ENCODE measurements at regions not wholly inside any gene's neighbourhood (a gene's known extent, or its start where the extent isn't known, plus 50 kb on each side); places are given as distances from the start of the nearest gene placed in this dataset.
A peak's percentile ranks its signal among the peaks of the same experiment; 100 is the strongest.

DNA sequence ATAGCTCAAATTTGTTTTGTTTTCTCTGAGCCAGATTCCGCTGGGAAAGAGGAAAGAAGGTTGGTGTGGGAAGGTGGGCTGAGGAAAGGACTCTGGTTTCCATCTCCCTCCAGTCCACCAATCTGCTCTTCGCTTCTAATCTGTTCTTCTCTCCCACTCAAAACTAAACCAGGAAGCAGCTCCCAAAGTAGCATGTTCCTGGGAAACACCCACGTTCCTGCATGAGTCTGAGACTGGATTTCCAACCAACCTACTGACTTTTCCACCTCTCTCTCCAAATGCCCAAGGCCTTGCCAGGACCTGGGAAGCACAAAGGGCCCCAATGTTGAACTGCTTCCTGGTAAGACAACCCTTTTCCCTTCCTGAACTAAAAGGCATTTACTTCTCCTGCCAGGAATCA, 110.2 kb downstream of the WT1 start:
- Histone ChIP-seq H3K4me3 (ENCODE audit: low read depth, low read length) (no peak overlapping the region), H3K27ac (ENCODE audit: insufficient read depth, low read length, poor library complexity, severe bottlenecking) (no peak overlapping the region), H3K4me1 (ENCODE audit: control insufficient read depth, insufficient read depth, low read length, poor library complexity, severe bottlenecking) (no peaks in the 10 kb centered on the region), H3K36me3 (ENCODE audit: control insufficient read depth, insufficient read depth, low read length) (no peaks in the 10 kb centered on the region), H3K9me3 (ENCODE audit: control insufficient read depth in 2 of 2, low read length in 2 of 2) (peaks cover 0 to 3% of the 10 kb centered on the region in 2 experiments), H3K27me3 (ENCODE audit: control insufficient read depth, insufficient read depth, low read length) (no peaks in the 10 kb centered on the region)
- Mint-ChIP-seq H3K27me3 (peaks cover 15% of the 10 kb centered on the region), H3K27ac (no peak overlapping the region), H3K4me1 (no peaks in the 10 kb centered on the region), H3K36me3 (no peaks in the 10 kb centered on the region), H3K9me3 (peaks cover 0 to 2% (median 0%) of the 10 kb centered on the region in 7 donors), H3K4me3 (no peak overlapping the region)
- no peak for DNase-seq
- no peak for ATAC-seq (ENCODE audit: low read depth in 2 of 2)

DNA sequence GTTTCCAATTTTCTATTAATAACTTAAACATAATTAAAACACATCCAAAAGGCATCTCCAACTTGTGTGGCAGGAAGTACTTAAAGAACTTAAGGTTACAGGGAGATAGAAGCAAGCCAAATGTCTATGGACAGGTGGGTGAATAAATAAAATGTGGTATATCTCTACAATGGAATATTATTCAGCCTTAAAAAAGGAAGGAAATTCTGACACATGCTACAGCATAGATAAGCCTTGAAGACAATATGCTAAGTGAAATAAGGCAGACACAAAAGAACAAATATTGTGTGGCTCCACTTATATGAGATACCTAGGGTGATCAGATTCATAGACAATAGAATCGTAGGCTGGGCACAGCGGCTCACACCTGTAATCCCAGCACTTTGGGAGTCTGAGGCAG, 109.6 kb downstream of the WT1 start:
- Mint-ChIP-seq H3K4me1 (no peaks in the 10 kb centered on the region), H3K27ac (no peak overlapping the region), H3K4me3 (no peak overlapping the region), H3K9me3 (peaks cover 0 to 2% (median 0%) of the 10 kb centered on the region in 7 donors), H3K36me3 (no peaks in the 10 kb centered on the region), H3K27me3 (peaks cover 20% of the 10 kb centered on the region)
- Histone ChIP-seq H3K9me3 (ENCODE audit: control insufficient read depth in 2 of 2, low read length in 2 of 2) (peaks cover 0 to 3% of the 10 kb centered on the region in 2 experiments), H3K4me3 (ENCODE audit: low read depth, low read length) (no peak overlapping the region), H3K27me3 (ENCODE audit: control insufficient read depth, insufficient read depth, low read length) (no peaks in the 10 kb centered on the region), H3K36me3 (ENCODE audit: control insufficient read depth, insufficient read depth, low read length) (no peaks in the 10 kb centered on the region), H3K4me1 (ENCODE audit: control insufficient read depth, insufficient read depth, low read length, poor library complexity, severe bottlenecking) (no peaks in the 10 kb centered on the region), H3K27ac (ENCODE audit: insufficient read depth, low read length, poor library complexity, severe bottlenecking) (no peak overlapping the region)
- ATAC-seq (ENCODE audit: low read depth in 2 of 2), result no peak
- no peak for DNase-seq

DNA sequence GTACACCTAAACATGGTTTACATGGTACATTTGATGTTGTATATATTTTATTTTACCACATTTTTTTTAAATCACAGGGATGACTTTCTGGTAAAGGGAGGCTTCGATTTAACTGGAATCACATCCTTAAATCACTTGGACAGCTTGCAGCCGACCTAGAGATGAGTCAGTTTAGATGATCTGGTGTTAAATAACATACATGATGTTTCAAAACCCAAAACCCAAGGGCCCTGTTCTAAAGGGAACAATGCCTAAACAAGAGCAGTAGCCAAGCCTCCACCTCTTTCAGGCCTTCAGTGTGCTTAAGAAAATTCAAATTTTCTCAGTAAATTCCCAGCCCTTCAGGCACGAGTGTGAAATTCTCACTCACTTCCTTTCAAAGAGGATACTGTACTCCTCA, 108.8 kb downstream of the WT1 start:
- H3K36me3 ChIP-seq (ENCODE audit: control insufficient read depth, insufficient read depth, low read length), result no peaks in the 10 kb centered on the region
- H3K4me1 ChIP-seq (ENCODE audit: control insufficient read depth, insufficient read depth, low read length, poor library complexity, severe bottlenecking), result no peaks in the 10 kb centered on the region
- no peaks in the 10 kb centered on the region for H3K27me3 ChIP-seq (ENCODE audit: control insufficient read depth, insufficient read depth, low read length)
- DNase-seq, result no peak
- H3K27me3 Mint-ChIP-seq, result peaks cover 22% of the 10 kb centered on the region
- H3K4me3 Mint-ChIP-seq, result no peak overlapping the region
- no peaks in the 10 kb centered on the region for H3K4me1 Mint-ChIP-seq
- no peak for ATAC-seq (ENCODE audit: low read depth in 2 of 2)
- H3K9me3 Mint-ChIP-seq, result peaks cover 0 to 2% (median 0%) of the 10 kb centered on the region in 7 donors
- no peak overlapping the region for H3K27ac ChIP-seq (ENCODE audit: insufficient read depth, low read length, poor library complexity, severe bottlenecking)
- H3K27ac Mint-ChIP-seq, result no peak overlapping the region
- no peaks in the 10 kb centered on the region for H3K36me3 Mint-ChIP-seq
- peaks cover 0 to 3% of the 10 kb centered on the region in 2 experiments for H3K9me3 ChIP-seq (ENCODE audit: control insufficient read depth in 2 of 2, low read length in 2 of 2)
- no peak overlapping the region for H3K4me3 ChIP-seq (ENCODE audit: low read depth, low read length)

DNA sequence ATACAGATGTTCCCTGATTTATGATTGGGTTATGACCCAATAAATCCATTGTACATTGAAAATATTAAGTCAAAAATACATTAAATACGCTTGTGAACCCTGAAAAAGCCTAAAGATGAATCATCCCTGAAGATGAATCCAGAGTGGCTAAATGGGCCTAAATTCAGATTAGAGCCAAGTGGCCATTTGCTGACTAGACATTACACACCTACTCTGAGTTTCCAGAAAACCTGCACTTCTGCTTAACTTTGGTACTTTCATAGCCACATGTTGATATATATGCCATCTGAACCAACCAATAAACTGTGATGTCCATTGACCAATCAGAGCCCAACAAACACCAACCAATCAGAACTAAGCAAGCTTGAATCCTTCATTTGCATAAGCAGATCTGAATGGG, 106.9 kb downstream of the WT1 start:
- Mint-ChIP-seq H3K4me3 (no peak overlapping the region), H3K27ac (no peak overlapping the region), H3K4me1 (peaks cover 0 to 8% (median 6%) of the 10 kb centered on the region in 4 donors), H3K27me3 (peaks cover 38% of the 10 kb centered on the region), H3K9me3 (peaks cover 0 to 2% (median 0%) of the 10 kb centered on the region in 7 donors), H3K36me3 (no peaks in the 10 kb centered on the region)
- ATAC-seq (ENCODE audit: low read depth in 2 of 2), result no peak
- no peaks in the 10 kb centered on the region for H3K36me3 ChIP-seq (ENCODE audit: control insufficient read depth, insufficient read depth, low read length)
- H3K4me1 ChIP-seq (ENCODE audit: control insufficient read depth, insufficient read depth, low read length, poor library complexity, severe bottlenecking), result peaks cover 5% of the 10 kb centered on the region
- no peak overlapping the region for H3K4me3 ChIP-seq (ENCODE audit: low read depth, low read length)
- H3K27me3 ChIP-seq (ENCODE audit: control insufficient read depth, insufficient read depth, low read length), result peaks cover 4% of the 10 kb centered on the region
- no peak for DNase-seq
- no peak overlapping the region for H3K27ac ChIP-seq (ENCODE audit: insufficient read depth, low read length, poor library complexity, severe bottlenecking)
- H3K9me3 ChIP-seq (ENCODE audit: control insufficient read depth in 2 of 2, low read length in 2 of 2), result peaks cover 0 to 3% of the 10 kb centered on the region in 2 experiments

DNA sequence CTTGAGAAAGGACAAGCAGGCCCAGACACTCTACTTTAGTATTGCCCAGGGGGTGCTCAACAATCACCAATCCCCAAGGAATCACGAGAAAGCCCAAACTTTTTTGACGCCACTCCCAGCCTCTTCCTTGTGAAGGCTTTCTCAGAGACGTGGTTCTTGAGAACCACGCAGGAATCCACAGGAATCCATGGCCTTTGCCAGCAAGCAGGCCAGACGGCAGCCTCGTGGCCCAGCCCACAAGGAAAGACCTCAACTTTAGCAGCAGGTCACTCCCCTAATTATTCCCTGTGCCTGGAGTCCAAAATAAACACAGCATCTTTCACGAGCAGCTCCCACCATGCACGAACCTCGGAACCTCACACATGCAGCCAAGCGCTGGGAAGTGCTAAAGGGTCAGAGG, 104.2 kb downstream of the WT1 start:
- no peak overlapping the region for H3K4me3 Mint-ChIP-seq
- no peak overlapping the region for H3K27ac Mint-ChIP-seq

DNA sequence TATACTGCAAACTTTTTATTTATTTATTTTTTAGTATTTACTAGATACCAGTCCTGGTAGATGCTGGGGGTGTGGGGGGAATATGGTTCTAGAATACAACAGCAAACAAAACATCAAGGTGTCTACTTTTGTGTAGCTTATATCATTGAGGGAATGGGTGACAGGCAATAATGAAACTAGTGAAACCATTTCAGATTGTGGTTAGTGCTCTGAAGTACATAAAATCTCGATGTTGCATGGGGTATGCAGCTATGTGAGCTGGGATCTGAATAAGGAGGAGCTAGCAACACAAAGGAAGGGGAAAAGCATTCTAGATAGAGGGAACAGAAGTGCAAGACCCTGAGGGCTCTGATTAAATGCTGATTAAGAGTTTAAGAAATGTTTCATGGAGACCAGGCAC, 103.5 kb downstream of the WT1 start:
- Histone ChIP-seq H3K9me3 (ENCODE audit: control insufficient read depth in 2 of 2, low read length in 2 of 2) (no peaks in the 10 kb centered on the region), H3K36me3 (ENCODE audit: control insufficient read depth, insufficient read depth, low read length) (no peaks in the 10 kb centered on the region), H3K4me3 (ENCODE audit: low read depth, low read length) (no peak overlapping the region), H3K27me3 (ENCODE audit: control insufficient read depth, insufficient read depth, low read length) (peaks cover 9% of the 10 kb centered on the region), H3K27ac (ENCODE audit: insufficient read depth, low read length, poor library complexity, severe bottlenecking) (no peak overlapping the region), H3K4me1 (ENCODE audit: control insufficient read depth, insufficient read depth, low read length, poor library complexity, severe bottlenecking) (peaks cover 10% of the 10 kb centered on the region)
- ATAC-seq (ENCODE audit: low read depth in 2 of 2) (no peak), DNase-seq (no peak)
- Mint-ChIP-seq H3K4me1 (peaks cover 0 to 8% (median 6%) of the 10 kb centered on the region in 4 donors), H3K4me3 (peak overlapping the region in 2 of 4 donors; percentile 8 to 35), H3K27ac (no peak overlapping the region), H3K9me3 (no peaks in the 10 kb centered on the region), H3K27me3 (peaks cover 59% of the 10 kb centered on the region), H3K36me3 (no peaks in the 10 kb centered on the region)

More for the DNA sequence above, 104.2 kb downstream of the WT1 start:
- Histone ChIP-seq H3K4me3 (ENCODE audit: low read depth, low read length) (no peak overlapping the region), H3K4me1 (ENCODE audit: control insufficient read depth, insufficient read depth, low read length, poor library complexity, severe bottlenecking) (peaks cover 10% of the 10 kb centered on the region), H3K36me3 (ENCODE audit: control insufficient read depth, insufficient read depth, low read length) (no peaks in the 10 kb centered on the region), H3K27ac (ENCODE audit: insufficient read depth, low read length, poor library complexity, severe bottlenecking) (no peak overlapping the region), H3K27me3 (ENCODE audit: control insufficient read depth, insufficient read depth, low read length) (peaks cover 7% of the 10 kb centered on the region), H3K9me3 (ENCODE audit: control insufficient read depth in 2 of 2, low read length in 2 of 2) (no peaks in the 10 kb centered on the region)
- no peak for ATAC-seq (ENCODE audit: low read depth in 2 of 2)
- no peaks in the 10 kb centered on the region for H3K36me3 Mint-ChIP-seq
- no peaks in the 10 kb centered on the region for H3K9me3 Mint-ChIP-seq
- peaks cover 56% of the 10 kb centered on the region for H3K27me3 Mint-ChIP-seq
- peaks cover 0 to 8% (median 6%) of the 10 kb centered on the region in 4 donors for H3K4me1 Mint-ChIP-seq
- no peak for DNase-seq

DNA sequence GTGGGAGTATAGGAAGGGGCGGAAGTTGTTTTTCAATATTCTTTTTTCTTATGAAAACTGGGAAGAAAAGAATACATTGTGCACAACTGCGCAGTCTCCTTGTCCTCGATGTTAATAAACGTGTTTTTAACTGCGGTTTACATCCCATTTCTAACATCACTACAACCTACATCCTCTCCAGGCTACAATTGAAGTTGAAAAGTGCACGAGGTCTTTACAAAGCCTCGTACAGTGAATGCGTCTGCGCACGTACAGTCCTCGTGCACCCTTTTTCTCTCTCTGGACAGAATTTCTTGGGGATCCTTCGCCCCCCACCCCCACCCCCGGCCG, 102.4 kb downstream of the WT1 start:
- no peak overlapping the region for H3K4me3 ChIP-seq (ENCODE audit: low read depth, low read length)
- peaks cover 10% of the 10 kb centered on the region for H3K4me1 ChIP-seq (ENCODE audit: control insufficient read depth, insufficient read depth, low read length, poor library complexity, severe bottlenecking)
- no peak overlapping the region for H3K27ac ChIP-seq (ENCODE audit: insufficient read depth, low read length, poor library complexity, severe bottlenecking)
- peaks cover 64% of the 10 kb centered on the region for H3K27me3 Mint-ChIP-seq
- no peaks in the 10 kb centered on the region for H3K9me3 Mint-ChIP-seq
- ATAC-seq (ENCODE audit: low read depth in 2 of 2) (no peak), DNase-seq (peak in 1 of 3 donors; percentile 19)
- H3K27ac Mint-ChIP-seq, result no peak overlapping the region
- no peaks in the 10 kb centered on the region for H3K36me3 ChIP-seq (ENCODE audit: control insufficient read depth, insufficient read depth, low read length)
- H3K36me3 Mint-ChIP-seq, result no peaks in the 10 kb centered on the region
- peaks cover 9% of the 10 kb centered on the region for H3K27me3 ChIP-seq (ENCODE audit: control insufficient read depth, insufficient read depth, low read length)
- H3K4me1 Mint-ChIP-seq, result peaks cover 0 to 8% (median 6%) of the 10 kb centered on the region in 4 donors
- H3K4me3 Mint-ChIP-seq, result peak overlapping the region; percentile 32 to 81 (median 71)
- no peaks in the 10 kb centered on the region for H3K9me3 ChIP-seq (ENCODE audit: control insufficient read depth in 2 of 2, low read length in 2 of 2)

DNA sequence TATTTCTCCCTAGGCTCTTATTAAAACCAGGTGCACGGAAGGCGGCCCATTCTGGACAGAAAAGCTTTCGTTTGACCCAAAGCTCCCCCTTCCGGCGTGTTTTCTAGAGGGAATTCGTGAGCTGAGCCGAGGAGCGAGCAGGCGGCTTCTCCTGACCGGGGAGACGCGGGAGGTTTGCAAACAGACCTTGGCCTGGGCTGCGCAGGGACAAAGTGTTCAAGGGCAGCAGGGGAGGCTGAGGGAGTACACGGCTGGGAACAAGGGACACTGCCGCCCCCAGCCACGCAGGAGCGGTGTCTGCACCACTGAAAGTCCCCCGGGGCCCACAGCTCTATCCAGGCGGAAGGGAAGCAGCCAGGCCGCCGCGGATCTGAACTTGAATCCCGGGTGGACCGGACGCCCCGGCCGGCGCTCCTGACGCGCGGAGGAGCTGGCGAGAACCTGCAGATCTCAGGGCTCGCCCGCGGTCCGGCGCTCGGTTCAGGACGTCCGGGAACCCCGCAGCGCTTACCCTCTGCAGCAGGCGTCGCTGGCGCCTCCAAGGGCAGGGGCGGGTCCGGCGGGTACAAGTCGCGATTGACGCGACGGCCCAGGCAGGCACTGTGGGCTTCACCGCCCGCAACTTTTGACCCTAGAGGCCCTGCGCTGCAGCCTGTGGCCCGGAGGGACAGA, 101.9 kb downstream of the WT1 start:
- peak in 1 of 3 donors; percentile 11 for DNase-seq
- Mint-ChIP-seq H3K4me3 (peak overlapping the region; percentile 32 to 81 (median 71)), H3K9me3 (no peaks in the 10 kb centered on the region), H3K4me1 (peaks cover 0 to 8% (median 6%) of the 10 kb centered on the region in 4 donors), H3K27ac (no peak overlapping the region), H3K27me3 (peaks cover 63% of the 10 kb centered on the region), H3K36me3 (no peaks in the 10 kb centered on the region)
- Histone ChIP-seq H3K27me3 (ENCODE audit: control insufficient read depth, insufficient read depth, low read length) (peaks cover 9% of the 10 kb centered on the region), H3K36me3 (ENCODE audit: control insufficient read depth, insufficient read depth, low read length) (no peaks in the 10 kb centered on the region), H3K27ac (ENCODE audit: insufficient read depth, low read length, poor library complexity, severe bottlenecking) (no peak overlapping the region), H3K4me1 (ENCODE audit: control insufficient read depth, insufficient read depth, low read length, poor library complexity, severe bottlenecking) (peaks cover 10% of the 10 kb centered on the region), H3K4me3 (ENCODE audit: low read depth, low read length) (no peak overlapping the region), H3K9me3 (ENCODE audit: control insufficient read depth in 2 of 2, low read length in 2 of 2) (no peaks in the 10 kb centered on the region)
- peak in 1 of 2 donors; percentile 34 for ATAC-seq (ENCODE audit: low read depth in 2 of 2)

Data from CD4-positive, CD25-positive, alpha-beta regulatory T cell (primary cell).